Heart right ventricle (tissue), 16 donors: ENCODE measurements at regions not wholly inside any gene's neighbourhood (a gene's known extent, or its start where the extent isn't known, plus 50 kb on each side); places are given as distances from the start of the nearest gene placed in this dataset.

Experiments used
- ATAC-seq, 8 donors: fragments of 200-7000 bp; cut with Tn5 transposase; one replicate each; pipeline ENCODE4 v1.9.1; 2020; ENCODE audit warnings: mild to moderate bottlenecking in 8 of 8, moderate library complexity in 8 of 8, moderate number of reproducible peaks in 1 of 8
- DNase-seq, 2 donors: peaks; one replicate each; pipeline ENCODE4 v3.0.0-alpha.2; 2020
- H3K27ac ChIP-seq, 10 donors: fragments of 200-600 bp; sonication (generic) in 2 of 10; one replicate each; pipeline versions ENCODE4 v1.5.0 to v1.8.0; 2020 to 2022; ENCODE audit warnings: mild to moderate bottlenecking in 3 of 10
- H3K27me3 ChIP-seq, 7 donors: fragments of 200-600 bp; one replicate each; pipeline ENCODE4 v1.8.0; 2021 to 2022; ENCODE audit warnings: mild to moderate bottlenecking in 2 of 7
- H3K36me3 ChIP-seq, 9 donors: fragments of 200-600 bp; sonication (generic) in 1 of 9; one replicate each; pipeline versions ENCODE4 v1.5.0 to v1.8.0; 2020 to 2022; ENCODE audit warnings: mild to moderate bottlenecking in 2 of 9
- H3K4me1 ChIP-seq, 9 donors: fragments of 200-600 bp; sonication (generic) in 1 of 9; one replicate each; pipeline versions ENCODE4 v1.5.0 to v1.8.0; 2020 to 2022; ENCODE audit warnings: mild to moderate bottlenecking in 4 of 9
- H3K4me3 ChIP-seq, 10 donors: fragments of 200-600 bp; sonication (generic) in 2 of 10; one replicate each; pipeline versions ENCODE4 v1.5.0 to v1.8.0; 2020 to 2022; ENCODE audit warnings: mild to moderate bottlenecking in 7 of 10, moderate library complexity in 2 of 10
- H3K9me3 ChIP-seq, 11 donors: fragments of 200-600 bp in 10 of 11; sonication (generic) in 2 of 11; one replicate each; pipeline versions ENCODE4 v1.5.0 to v1.8.0; 2013 to 2022; ENCODE audit warnings: mild to moderate bottlenecking in 2 of 11, control low read depth in 1 of 11, moderate library complexity in 1 of 11
- CTCF ChIP-seq, 9 donors: fragments of 200-600 bp; sonication (generic) in 2 of 9; IDR thresholded peaks; one replicate each; pipeline versions ENCODE4 v1.5.0 to v1.8.0; 2021 to 2022; ENCODE audit warnings: antibody characterized with exemption in 9 of 9, mild to moderate bottlenecking in 5 of 9, moderate library complexity in 1 of 9
- WGBS, 2 donors: extraction: QIAGEN DNeasy Blood & Tissue Kit; methylation state at CpG; one replicate each; pipeline ENCODE4 v1.1.7; 2013; ENCODE audit warnings: inconsistent platforms in 1 of 2; 5-methylcytosine and 5-hydroxymethylcytosine counted together
- intact Hi-C, 10 donors: fragments of 100-400 bp; cut with DNase I; formaldehyde crosslinking; loops; one replicate each; pipeline versions ENCODE4 v1.11.1 to v1.14.2; 2022
- donor health status: Arrhythmogenic right ventricular cardiomyopathy.
- donor health status: ischemic (EF 13 %, LVEDD 7.1; RV severe dilation, severe dysfunction).
- donor health status: healthy with polysubstance abuse.
- donor health status: DM: no; HTN: yes; CAD: no.
- donor health status: DM: no; HTN: no; CAD: no.
- donor health status: ischemic (EF 25% LVEDD 6.9; RV normal size, moderate dysfunction).
- donor health status: ischemic (EF 25% LVEDD 5.7; RV mildly dilated, moderate dysfunction).
- donor health status: healthy.
- donor health status: DM: yes; HTN: yes; CAD: no.
- donor health status: Ischemic cardiomyopathy.
- donor health status: ischemic (EF 35%, LVEDD 5.7; RV mildly dilated, moderate dysfunction).
- donor health status: nonischemic (EF 11% LVEDD 7.7; RV severe dilation, severe dysfunction).
- donor health status: DM: yes; HTN: yes; CAD: no.
- donor health status: PGD.
- donor health status: ischemic (EF 29% LVEDD 5.4; RV normal size, mild dysfunction).
- donor health status: nonischemic (EF 23%, LVEDD 6.1; RV moderate dilation, normal function).

GRCh38 chr18:77894060-77894459 lies 644.4 kb downstream of the GALR1 start:
- Histone ChIP-seq H3K36me3 (no peaks in the 10 kb centered on the region), H3K4me1 (no peaks in the 10 kb centered on the region), H3K27ac (no peak overlapping the region), H3K9me3 (peaks cover 0 to 13% (median 9%) of the 10 kb centered on the region in 11 donors), H3K27me3 (peaks cover 0 to 61% (median 30%) of the 10 kb centered on the region in 7 donors), H3K4me3 (no peak overlapping the region)
- DNase-seq, result no peak
- ATAC-seq, result no peak
- no peak for TF ChIP-seq CTCF (IDR thresholded peaks at IDR 0.05)
- 86 to 89% methylated on average over 6 of the region's 6 CpGs for WGBS, 2 donors
- intact Hi-C loops, result no loop called here

GRCh38 chr18:77895250-77895649 lies 645.6 kb downstream of the GALR1 start:
- WGBS, 2 donors, result 57 to 67% methylated on average over 6 of the region's 6 CpGs
- H3K27ac ChIP-seq, result no peak overlapping the region
- DNase-seq (no peak), ATAC-seq (no peak)
- H3K9me3 ChIP-seq, result peaks cover 0 to 11% (median 6%) of the 10 kb centered on the region in 11 donors
- peaks cover 0 to 6% (median 5%) of the 10 kb centered on the region in 9 donors for H3K4me1 ChIP-seq
- intact Hi-C loops, result no loop called here
- no peaks in the 10 kb centered on the region for H3K36me3 ChIP-seq
- H3K27me3 ChIP-seq, result peaks cover 0 to 66% (median 36%) of the 10 kb centered on the region in 7 donors
- TF ChIP-seq CTCF (IDR thresholded peaks at IDR 0.05), result no peak
- no peak overlapping the region for H3K4me3 ChIP-seq

- 61 to 62% methylated on average over 12 of the region's 12 CpGs for WGBS, 2 donors
- TF ChIP-seq CTCF (IDR thresholded peaks at IDR 0.05), result no peak
- no peak overlapping the region for H3K27ac ChIP-seq
- intact Hi-C loops, result no loop called here
- H3K36me3 ChIP-seq, result no peaks in the 10 kb centered on the region
- H3K9me3 ChIP-seq, result peaks cover 0 to 2% (median 0%) of the 10 kb centered on the region in 11 donors
- DNase-seq (no peak), ATAC-seq (no peak)
- peaks cover 0 to 9% (median 5%) of the 10 kb centered on the region in 9 donors for H3K4me1 ChIP-seq
- H3K27me3 ChIP-seq, result peaks cover 0 to 66% (median 36%) of the 10 kb centered on the region in 7 donors
- H3K4me3 ChIP-seq, result no peak overlapping the region
Observed at GRCh38 chr18:77896586-77897252, 647.1 kb downstream of the GALR1 start.

- Histone ChIP-seq H3K4me1 (peaks cover 0 to 9% (median 5%) of the 10 kb centered on the region in 9 donors), H3K27me3 (peaks cover 0 to 66% (median 36%) of the 10 kb centered on the region in 7 donors), H3K27ac (no peak overlapping the region), H3K9me3 (no peaks in the 10 kb centered on the region), H3K36me3 (no peaks in the 10 kb centered on the region), H3K4me3 (no peak overlapping the region)
- intact Hi-C loops, result no loop called here
- DNase-seq (no peak), ATAC-seq (no peak)
- 58 to 63% methylated on average over 8 of the region's 8 CpGs for WGBS, 2 donors
- no peak for TF ChIP-seq CTCF (IDR thresholded peaks at IDR 0.05)
Observed at GRCh38 chr18:77897606-77898005, 648.0 kb downstream of the GALR1 start.
